IMR-90 (cell line): ENCODE measurements at regions not wholly inside any gene's neighbourhood (a gene's known extent, or its start where the extent isn't known, plus 50 kb on each side); places are given as distances from the start of the nearest gene placed in this dataset.

ENCODE experiments used
- ATAC-seq: fragments of 200-7000 bp; cut with Tn5 transposase; 2 replicates; pipeline ENCODE4 v1.9.1; 2020; ENCODE audit warnings: low read depth, mild to moderate bottlenecking, moderate library complexity
- BruUV-seq: library from RNA; stranded (reverse); fragments of 400-500 nt; replicated peaks from 2 replicates; lab custom pipeline; 2021; lab: Mats Ljungman, UMichigan
- CTCF ChIA-PET: fragments of 300-600 bp; formaldehyde crosslinking; extraction: SDS; loops from one replicate; lab custom pipeline; 2021; ENCODE audit warnings: antibody characterized with exemption; lab: Yijun Ruan, JAX
- POLR2A ChIA-PET: fragments of 300-600 bp; sonication (Branson Sonifier 250); formaldehyde crosslinking; loops from one replicate; lab custom pipeline; 2022; ENCODE audit warnings: antibody characterized with exemption; ENCODE audit not compliant: unreplicated experiment; lab: Charles Lee
- DNase-seq: peaks from one replicate; pipeline ENCODE4 v3.0.0; 2013
- H2AFZ ChIP-seq: replicated peaks from 2 replicates; pipeline ENCODE3; 2013; ENCODE audit warnings: low read length, mild to moderate bottlenecking; ENCODE audit not compliant: poor library complexity
- H2AK5ac ChIP-seq: 2 replicates; pipeline ENCODE4 v1.6.1; 2013; ENCODE audit warnings: low read depth, low read length, inconsistent platforms
- H2AK9ac ChIP-seq: replicated peaks from 2 replicates; pipeline ENCODE3; 2013; ENCODE audit warnings: mild to moderate bottlenecking, low read depth, low read length, moderate library complexity; ENCODE audit not compliant: poor library complexity
- H2BK120ac ChIP-seq: 2 replicates; pipeline ENCODE4 v1.6.1; 2013; ENCODE audit warnings: low read depth, low read length, inconsistent platforms
- H2BK15ac ChIP-seq: 3 replicates; pipeline ENCODE4 v1.6.1; 2013; ENCODE audit warnings: low read depth, low read length, inconsistent platforms
- H2BK20ac ChIP-seq: 2 replicates; pipeline ENCODE4 v1.6.1; 2013; ENCODE audit warnings: low read depth, mild to moderate bottlenecking, inconsistent platforms, low read length, moderate library complexity
- H2BK5ac ChIP-seq: 2 replicates; pipeline ENCODE4 v1.6.1; 2013; ENCODE audit warnings: mild to moderate bottlenecking, low read depth, low read length, inconsistent platforms; ENCODE audit not compliant: poor library complexity, severe bottlenecking
- H3K14ac ChIP-seq: replicated peaks from 2 replicates; pipeline ENCODE4 v1.6.1; 2013; ENCODE audit warnings: low read depth, low read length, inconsistent platforms
- H3K18ac ChIP-seq: 2 replicates; pipeline ENCODE4 v1.6.1; 2013; ENCODE audit warnings: low read depth, low read length, control low read depth
- H3K23ac ChIP-seq: 2 replicates; pipeline ENCODE4 v1.6.1; 2013; ENCODE audit warnings: low read depth, low read length, inconsistent platforms
- H3K27ac ChIP-seq: 2 replicates; pipeline ENCODE4 v1.5.1; 2013; ENCODE audit warnings: mild to moderate bottlenecking, control low read depth, low read length; ENCODE audit not compliant: insufficient read depth
- H3K27me3 ChIP-seq: 2 replicates; pipeline ENCODE4 v1.6.1; 2013; ENCODE audit warnings: low read length; ENCODE audit not compliant: control insufficient read depth, insufficient read depth
- H3K36me3 ChIP-seq: 2 replicates; pipeline ENCODE4 v1.6.1; 2013; ENCODE audit warnings: low read length, mixed read lengths; ENCODE audit not compliant: control insufficient read depth, insufficient read depth
- H3K4ac ChIP-seq: 2 replicates; pipeline ENCODE4 v1.6.1; 2013; ENCODE audit warnings: low read depth, low read length, inconsistent platforms
- H3K4me1 ChIP-seq: 2 replicates; pipeline ENCODE4 v1.6.1; 2013; ENCODE audit warnings: low read length, mixed read lengths; ENCODE audit not compliant: control insufficient read depth, insufficient read depth
- H3K4me2 ChIP-seq: 2 replicates; pipeline ENCODE4 v1.6.1; 2013; ENCODE audit warnings: low read depth, mild to moderate bottlenecking, control low read depth, low read length, moderate library complexity
- H3K4me3 ChIP-seq: 2 replicates; pipeline ENCODE4 v1.5.1; 2013; ENCODE audit warnings: low read depth, mild to moderate bottlenecking, control low read depth, low read length, moderate library complexity; ENCODE audit not compliant: insufficient read depth
- H3K56ac ChIP-seq: 2 replicates; pipeline ENCODE4 v1.6.1; 2013; ENCODE audit warnings: low read length, inconsistent platforms; ENCODE audit not compliant: insufficient read depth; ENCODE audit errors: extremely low read depth
- H3K79me1 ChIP-seq, 2 experiments: 2 replicates each; pipeline ENCODE4 v1.6.1; 2013; ENCODE audit warnings: low read length in 2 of 2, inconsistent platforms in 1 of 2, low read depth in 1 of 2
- H3K9ac ChIP-seq: 2 replicates; pipeline ENCODE4 v1.6.1; 2013; ENCODE audit warnings: low read depth, low read length, control low read depth
- H3K9me1 ChIP-seq: 2 replicates; pipeline ENCODE4 v1.6.1; 2013; ENCODE audit warnings: low read length, inconsistent platforms; ENCODE audit not compliant: insufficient read depth
- H3K9me3 ChIP-seq: 2 replicates; pipeline ENCODE4 v1.6.1; 2013; ENCODE audit warnings: low read length; ENCODE audit not compliant: control insufficient read depth, insufficient read depth
- H4K20me1 ChIP-seq: 2 replicates; pipeline ENCODE4 v1.6.1; 2013; ENCODE audit warnings: low read length, inconsistent platforms; ENCODE audit not compliant: insufficient read depth
- H4K5ac ChIP-seq: 2 replicates; pipeline ENCODE4 v1.6.1; 2013; ENCODE audit warnings: mild to moderate bottlenecking, low read depth, low read length, control low read depth
- H4K8ac ChIP-seq, 2 experiments: 2 replicates each; pipeline ENCODE4 v1.6.1; 2013; ENCODE audit warnings: low read depth in 2 of 2, low read length in 2 of 2, control low read depth in 1 of 2, inconsistent platforms in 1 of 2
- H4K91ac ChIP-seq: 2 replicates; pipeline ENCODE4 v1.6.1; 2013; ENCODE audit warnings: low read depth, low read length, inconsistent platforms; ENCODE audit not compliant: insufficient read depth
- BHLHE40 ChIP-seq: fragments of 150-350 bp; IDR thresholded peaks from 2 replicates; pipeline ENCODE4 v1.6.1; 2016; ENCODE audit warnings: mild to moderate bottlenecking, low read depth, low read length
- CEBPB ChIP-seq: IDR thresholded peaks from 2 replicates; pipeline ENCODE4 v1.6.1; 2012; ENCODE audit warnings: low read depth, low read length, improper control_type of control experiment
- CHD1 ChIP-seq: IDR thresholded peaks from 2 replicates; pipeline ENCODE4 v1.6.1; 2012; ENCODE audit warnings: low read depth, low read length, improper control_type of control experiment
- CTCF ChIP-seq: conservative IDR thresholded peaks from 2 replicates; pipeline ENCODE4 v1.5.1; 2012; ENCODE audit warnings: mild to moderate bottlenecking, low read depth, low read length, improper control_type of control experiment
- ELK1 ChIP-seq: fragments of 150-350 bp; IDR thresholded peaks from 2 replicates; pipeline ENCODE4 v1.6.1; 2016; ENCODE audit warnings: low read depth, mild to moderate bottlenecking, low read length, moderate library complexity, borderline replicate concordance
- FOS ChIP-seq: fragments of 150-350 bp; IDR thresholded peaks from 2 replicates; pipeline ENCODE4 v1.6.1; 2016; ENCODE audit warnings: low read depth, low read length
- MAFK ChIP-seq: IDR thresholded peaks from 2 replicates; pipeline ENCODE4 v1.6.1; 2012; ENCODE audit warnings: low read depth, low read length, improper control_type of control experiment
- MAZ ChIP-seq: IDR thresholded peaks from 2 replicates; pipeline ENCODE4 v1.6.1; 2012; ENCODE audit warnings: low read depth, mild to moderate bottlenecking, low read length, improper control_type of control experiment, moderate library complexity, borderline replicate concordance
- MXI1 ChIP-seq: IDR thresholded peaks from 2 replicates; pipeline ENCODE4 v1.6.1; 2012; ENCODE audit warnings: low read depth, mild to moderate bottlenecking, low read length, moderate library complexity, borderline replicate concordance
- NFE2L2 ChIP-seq: fragments of 150-350 bp; IDR thresholded peaks from 2 replicates; pipeline ENCODE4 v1.6.1; 2016; ENCODE audit warnings: low read depth, mild to moderate bottlenecking, low read length
- POLR2A ChIP-seq: IDR thresholded peaks from 2 replicates; pipeline ENCODE4 v1.6.1; 2012; ENCODE audit warnings: mild to moderate bottlenecking, low read depth, low read length
- RAD21 ChIP-seq: IDR thresholded peaks from 2 replicates; pipeline ENCODE4 v1.6.1; 2012; ENCODE audit warnings: low read length, improper control_type of control experiment
- RCOR1 ChIP-seq: IDR thresholded peaks from 2 replicates; pipeline ENCODE4 v1.6.1; 2012; ENCODE audit warnings: mild to moderate bottlenecking, low read length, improper control_type of control experiment; ENCODE audit not compliant: insufficient replicate concordance
- RFX5 ChIP-seq: IDR thresholded peaks from 2 replicates; pipeline ENCODE4 v1.8.0; 2012; ENCODE audit warnings: low read depth, mild to moderate bottlenecking, low read length, moderate library complexity
- SMC3 ChIP-seq: fragments of 150-350 bp; IDR thresholded peaks from 2 replicates; pipeline ENCODE4 v1.6.1; 2016; ENCODE audit warnings: low read depth, mild to moderate bottlenecking, antibody characterized with exemption, low read length, moderate library complexity
- USF2 ChIP-seq: fragments of 150-350 bp; IDR thresholded peaks from 2 replicates; pipeline ENCODE4 v1.6.1; 2017; ENCODE audit warnings: mild to moderate bottlenecking, antibody characterized with exemption, low read length, low read depth
- WGBS, 2 experiments: methylation state at CpG; one replicate each; pipeline versions ENCODE4 v1.1.5 to v1.1.7; 2013; ENCODE audit warnings: missing lambda C conversion rate in 2 of 2; ENCODE audit not compliant: insufficient read length in 1 of 2; ENCODE audit errors: extremely low coverage in 2 of 2; 5-methylcytosine and 5-hydroxymethylcytosine counted together
- dilution Hi-C: fragments of 300-500 bp; cut with HindIII; formaldehyde crosslinking; loops from one replicate; pipeline ENCODE4 v1.14.3; 2018; ENCODE audit warnings: low sequenced_read_pairs; ENCODE audit not compliant: unreplicated experiment
- in situ Hi-C: fragments of 300-500 bp; cut with MboI; formaldehyde crosslinking; loops from 3 replicates; pipeline ENCODE4 v1.14.3; 2019; ENCODE audit warnings: low sequenced_read_pairs, inconsistent platforms, mixed read lengths
- intact Hi-C: fragments of 100-400 bp; cut with micrococcal nuclease; formaldehyde crosslinking; loops from 2 replicates; pipeline ENCODE4 v1.10.0; 2022

DNA sequence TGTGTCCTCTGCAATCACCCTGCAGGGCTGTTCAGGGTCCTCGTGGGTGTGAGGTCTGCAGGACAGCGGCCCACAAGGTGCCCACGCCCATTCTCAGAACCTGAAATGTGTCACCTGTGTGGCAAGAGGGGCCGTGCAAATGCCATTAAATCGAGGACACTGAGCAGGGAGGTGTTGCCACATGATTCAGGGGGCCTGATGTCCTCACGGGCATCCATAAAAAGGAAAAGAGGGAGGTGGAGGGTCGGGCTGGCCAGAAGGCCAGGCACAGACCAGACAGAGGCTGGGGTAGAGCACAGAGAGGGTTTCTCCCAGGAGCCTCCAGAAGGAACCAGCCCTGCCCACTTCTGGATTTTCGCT lies 239.6 kb downstream of the ERMARD start:
- Histone ChIP-seq H3K36me3 (no peaks in the 10 kb centered on the region), H2AK5ac (no peak overlapping the region), H3K27ac (no peak overlapping the region), H3K27me3 (no peaks in the 10 kb centered on the region), H4K20me1 (no peaks in the 10 kb centered on the region), H3K4me1 (no peaks in the 10 kb centered on the region), H2BK120ac (no peak overlapping the region), H3K9me3 (peaks cover 42% of the 10 kb centered on the region), H3K9ac (no peak overlapping the region), H2AK9ac (no peak overlapping the region), H3K4me2 (no peak overlapping the region), H2AFZ (no peak overlapping the region), H2BK5ac (no peak overlapping the region), H2BK20ac (no peak overlapping the region), H4K5ac (no peak overlapping the region), H3K14ac (no peak overlapping the region), H3K9me1 (no peaks in the 10 kb centered on the region), H3K4me3 (no peak overlapping the region), H3K79me1 (no peaks in the 10 kb centered on the region), H4K8ac (no peak overlapping the region), H2BK15ac (no peak overlapping the region), H3K23ac (no peak overlapping the region), H3K4ac (no peak overlapping the region), H3K18ac (no peak overlapping the region), H3K56ac (no peak overlapping the region), H4K91ac (no peak overlapping the region)
- no TSS peak for BruUV-seq
- no peak for DNase-seq
- WGBS, 2 experiments, result 60% methylated on average over 1 of the region's 8 CpGs; no CpG with 5 or more reads in 1 of the 2 experiments
- in situ Hi-C loops, result no loop called here
- no peak for TF ChIP-seq NFE2L2
- TF ChIP-seq BHLHE40, result no peak
- TF ChIP-seq RFX5, result no peak
- TF ChIP-seq RCOR1, result no peak
- TF ChIP-seq FOS, result no peak
- no peak for TF ChIP-seq RAD21
- TF ChIP-seq MAFK, result no peak
- no peak for TF ChIP-seq CEBPB
- TF ChIP-seq MXI1, result no peak
- TF ChIP-seq POLR2A, result no peak
- TF ChIP-seq CHD1, result no peak
- no peak for TF ChIP-seq MAZ
- no peak for TF ChIP-seq SMC3
- TF ChIP-seq ELK1, result no peak
- no peak for TF ChIP-seq CTCF
- no peak for TF ChIP-seq USF2
- CTCF ChIA-PET, result no interaction called here
- dilution Hi-C loops, result no loop called here
- intact Hi-C loops, result no loop called here
- POLR2A ChIA-PET, result no interaction called here
- no peak for ATAC-seq
